NCI-H1694 treated with DMSO at 0.1 percent for 48 hours (cell line): ENCODE measurements at regions not wholly inside any gene's neighbourhood (a gene's known extent, or its start where the extent isn't known, plus 50 kb on each side); places are given as distances from the start of the nearest gene placed in this dataset.
"Not testable (repeated sequence)": the region's sequence is repeated elsewhere in the genome, so short reads cannot be mapped to it uniquely, and the experiment has no call there.

Experiments used
- DNase-seq: peaks from one replicate; lab custom pipeline; 2025; lab: John Stamatoyannopoulos, UW

- no peak for DNase-seq
These were observed 125.5 kb upstream of the NETO1 start for GRCh38 chr18:72993250-72993649.

- DNase-seq = no peak
These were observed 123.6 kb upstream of the NETO1 start for GRCh38 chr18:72991379-72991778.

GRCh38 chr18:72987570-72987969 lies 119.8 kb upstream of the NETO1 start:
- not testable (repeated sequence) for DNase-seq

GRCh38 chr18:72986103-72986502 lies 118.3 kb upstream of the NETO1 start:
- no peak for DNase-seq

GRCh38 chr18:72985686-72986085 lies 117.9 kb upstream of the NETO1 start:
- no peak for DNase-seq

GRCh38 chr18:72984290-72984689 lies 116.5 kb upstream of the NETO1 start:
- DNase-seq = no peak

- DNase-seq = no peak
These were observed 106.1 kb upstream of the NETO1 start for GRCh38 chr18:72973841-72974240.

- DNase-seq = no peak
These were observed 97.8 kb upstream of the NETO1 start for GRCh38 chr18:72965616-72966015.

GRCh38 chr18:72958195-72958594 lies 90.4 kb upstream of the NETO1 start:
- not testable (repeated sequence) for DNase-seq

GRCh38 chr18:72948439-72948838 lies 80.7 kb upstream of the NETO1 start:
- DNase-seq = no peak

- DNase-seq = no peak
These were observed 75.0 kb upstream of the NETO1 start for GRCh38 chr18:72942766-72943165.

GRCh38 chr18:72940986-72941385 lies 73.2 kb upstream of the NETO1 start:
- DNase-seq = no peak

GRCh38 chr18:72940509-72940908 lies 72.7 kb upstream of the NETO1 start:
- DNase-seq = no peak

- no peak for DNase-seq
These were observed 68.0 kb upstream of the NETO1 start for GRCh38 chr18:72935744-72936143.

GRCh38 chr18:72922895-72923294 lies 55.1 kb upstream of the NETO1 start:
- DNase-seq = no peak
